ENCODE measurements at regions not wholly inside any gene's neighbourhood (a gene's known extent, or its start where the extent isn't known, plus 50 kb on each side); places are given as distances from the start of the nearest gene placed in this dataset.

DNA sequence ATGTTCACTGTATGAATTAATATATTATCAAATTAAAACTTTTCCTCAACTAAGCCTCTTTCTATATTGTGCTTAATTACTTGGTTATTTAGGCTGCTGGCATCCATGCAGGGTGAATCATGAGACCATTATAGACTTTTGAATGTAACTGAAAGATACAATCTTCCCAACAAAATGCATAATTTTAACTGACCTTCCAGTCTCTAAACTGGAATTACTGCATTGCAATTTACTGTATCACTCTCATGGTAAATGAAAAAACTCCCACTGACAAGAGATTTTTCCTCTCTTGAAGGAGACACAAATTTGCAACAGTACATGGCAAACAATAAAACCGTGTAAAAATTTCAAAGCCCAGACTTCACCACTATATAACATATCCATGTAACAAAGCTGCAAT lies 349.5 kb downstream of the DRD1 start:
- TF ChIP-seq, protein P1, sequence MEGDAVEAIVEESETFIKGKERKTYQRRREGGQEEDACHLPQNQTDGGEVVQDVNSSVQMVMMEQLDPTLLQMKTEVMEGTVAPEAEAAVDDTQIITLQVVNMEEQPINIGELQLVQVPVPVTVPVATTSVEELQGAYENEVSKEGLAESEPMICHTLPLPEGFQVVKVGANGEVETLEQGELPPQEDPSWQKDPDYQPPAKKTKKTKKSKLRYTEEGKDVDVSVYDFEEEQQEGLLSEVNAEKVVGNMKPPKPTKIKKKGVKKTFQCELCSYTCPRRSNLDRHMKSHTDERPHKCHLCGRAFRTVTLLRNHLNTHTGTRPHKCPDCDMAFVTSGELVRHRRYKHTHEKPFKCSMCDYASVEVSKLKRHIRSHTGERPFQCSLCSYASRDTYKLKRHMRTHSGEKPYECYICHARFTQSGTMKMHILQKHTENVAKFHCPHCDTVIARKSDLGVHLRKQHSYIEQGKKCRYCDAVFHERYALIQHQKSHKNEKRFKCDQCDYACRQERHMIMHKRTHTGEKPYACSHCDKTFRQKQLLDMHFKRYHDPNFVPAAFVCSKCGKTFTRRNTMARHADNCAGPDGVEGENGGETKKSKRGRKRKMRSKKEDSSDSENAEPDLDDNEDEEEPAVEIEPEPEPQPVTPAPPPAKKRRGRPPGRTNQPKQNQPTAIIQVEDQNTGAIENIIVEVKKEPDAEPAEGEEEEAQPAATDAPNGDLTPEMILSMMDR (IDR thresholded peaks at IDR 0.05; ENCODE audit: low read depth, low read length, poor library complexity, severe bottlenecking) = no peak
- TF ChIP-seq EZH2phosphoT487 (IDR thresholded peaks at IDR 0.05; ENCODE audit: borderline replicate concordance, low read length) = no peak

All from DOHH2 (cell line).